ENCODE measurements at regions not wholly inside any gene's neighbourhood (a gene's known extent, or its start where the extent isn't known, plus 50 kb on each side); places are given as distances from the start of the nearest gene placed in this dataset.

DNA sequence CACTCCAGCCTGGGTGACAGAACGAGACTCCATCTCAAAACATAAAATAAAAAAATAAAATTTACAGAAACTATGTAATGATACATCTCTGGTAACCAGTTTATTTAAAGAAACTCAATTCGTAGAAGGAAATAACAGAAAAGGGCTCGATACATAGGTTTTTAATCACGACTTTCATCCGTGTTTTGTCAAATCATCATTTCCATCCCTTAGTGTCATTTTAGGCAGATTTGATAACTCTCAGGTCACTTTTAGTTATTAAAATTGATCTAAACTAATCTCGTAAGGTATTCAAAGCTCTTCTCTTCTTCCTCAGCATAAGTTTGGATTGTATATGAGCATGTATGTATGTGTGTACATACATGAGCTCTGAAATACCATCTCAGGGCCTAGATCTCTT, 59.3 kb upstream of the SPTBN1 start:
- no peak for DNase-seq (ENCODE audit: low spot score)
- Histone ChIP-seq H3K27ac (ENCODE audit: low read depth, low read length, poor library complexity, severe bottlenecking) (no peak overlapping the region), H3K4me3 (ENCODE audit: low read depth, low read length, poor library complexity, severe bottlenecking) (no peak overlapping the region), H3K9me3 (ENCODE audit: low read depth, low read length, poor library complexity, severe bottlenecking) (no peaks in the 10 kb centered on the region), H3K4me1 (ENCODE audit: insufficient read depth, low read length, poor library complexity, severe bottlenecking) (peaks cover 4% of the 10 kb centered on the region), H3K27me3 (replicated peaks; ENCODE audit: insufficient read depth, low read depth, low read length, poor library complexity) (no peaks in the 10 kb centered on the region), H3K36me3 (ENCODE audit: insufficient read depth, low read length, poor library complexity, severe bottlenecking) (no peaks in the 10 kb centered on the region)
- ChIA-PET CTCF (interaction anchor here (0.5 kb wide), 1 partner anchor 12 kb away, joined by 3 read pairs; no protein-coding TSS in a partner anchor), POLR2A (ENCODE audit: low non-redundant PET) (no interaction called here)
- intact Hi-C loops (cut with micrococcal nuclease; ENCODE audit: unreplicated experiment): no loop called here
- BruUV-seq (replicated peaks): no TSS peak
- TF ChIP-seq EZH2 (IDR thresholded peaks at IDR 0.05; ENCODE audit: borderline replicate concordance, low read depth, low read length, poor library complexity, severe bottlenecking) (no peak), CTCF (conservative IDR thresholded peaks at IDR 0.05; ENCODE audit: low read depth, low read length) (no peak)

DNA sequence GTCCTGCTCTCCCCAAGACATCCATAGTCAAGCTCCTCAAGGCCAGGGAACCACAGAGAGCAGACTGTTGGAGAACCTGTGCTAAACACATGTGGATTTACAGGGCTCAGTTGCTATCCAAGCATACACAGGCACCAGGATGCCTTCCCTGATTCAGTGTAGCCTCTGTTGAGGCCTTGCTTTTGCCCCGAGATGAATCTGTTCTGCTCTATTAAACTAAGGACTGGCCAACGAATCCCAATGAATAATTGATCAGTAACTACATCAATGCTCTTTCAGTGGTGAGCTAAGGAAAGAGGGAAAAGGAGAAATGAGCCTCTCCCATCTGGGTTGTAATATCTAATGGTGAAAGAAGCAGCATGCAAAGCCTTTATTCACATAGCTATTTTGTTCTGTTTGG, 58.7 kb upstream of the SPTBN1 start:
- H3K36me3 ChIP-seq (ENCODE audit: insufficient read depth, low read length, poor library complexity, severe bottlenecking): no peaks in the 10 kb centered on the region
- H3K27me3 ChIP-seq (replicated peaks; ENCODE audit: insufficient read depth, low read depth, low read length, poor library complexity): no peaks in the 10 kb centered on the region
- no TSS peak for BruUV-seq (replicated peaks)
- no peak for DNase-seq (ENCODE audit: low spot score)
- peaks cover 7% of the 10 kb centered on the region for H3K4me1 ChIP-seq (ENCODE audit: insufficient read depth, low read length, poor library complexity, severe bottlenecking)
- TF ChIP-seq CTCF (conservative IDR thresholded peaks at IDR 0.05; ENCODE audit: low read depth, low read length) (no peak), EZH2 (IDR thresholded peaks at IDR 0.05; ENCODE audit: borderline replicate concordance, low read depth, low read length, poor library complexity, severe bottlenecking) (no peak)
- POLR2A ChIA-PET (ENCODE audit: low non-redundant PET): no interaction called here
- no peak overlapping the region for H3K27ac ChIP-seq (ENCODE audit: low read depth, low read length, poor library complexity, severe bottlenecking)
- no peak overlapping the region for H3K4me3 ChIP-seq (ENCODE audit: low read depth, low read length, poor library complexity, severe bottlenecking)
- H3K9me3 ChIP-seq (ENCODE audit: low read depth, low read length, poor library complexity, severe bottlenecking): no peaks in the 10 kb centered on the region
- intact Hi-C loops (cut with micrococcal nuclease; ENCODE audit: unreplicated experiment): no loop called here
- CTCF ChIA-PET: no interaction called here

GRCh38 chr2:54401554-54401953, 54.6 kb upstream of the SPTBN1 start:
- no TSS peak for BruUV-seq (replicated peaks)
- no peak for DNase-seq (ENCODE audit: low spot score)
- intact Hi-C loops (cut with micrococcal nuclease; ENCODE audit: unreplicated experiment): no loop called here
- Histone ChIP-seq H3K36me3 (ENCODE audit: insufficient read depth, low read length, poor library complexity, severe bottlenecking) (no peaks in the 10 kb centered on the region), H3K4me3 (ENCODE audit: low read depth, low read length, poor library complexity, severe bottlenecking) (no peak overlapping the region), H3K27me3 (replicated peaks; ENCODE audit: insufficient read depth, low read depth, low read length, poor library complexity) (no peaks in the 10 kb centered on the region), H3K4me1 (ENCODE audit: insufficient read depth, low read length, poor library complexity, severe bottlenecking) (peaks cover 31% of the 10 kb centered on the region), H3K27ac (ENCODE audit: low read depth, low read length, poor library complexity, severe bottlenecking) (no peak overlapping the region), H3K9me3 (ENCODE audit: low read depth, low read length, poor library complexity, severe bottlenecking) (no peaks in the 10 kb centered on the region)
- POLR2A ChIA-PET (ENCODE audit: low non-redundant PET): no interaction called here
- CTCF ChIA-PET: no interaction called here
- TF ChIP-seq CTCF (conservative IDR thresholded peaks at IDR 0.05; ENCODE audit: low read depth, low read length) (no peak), EZH2 (IDR thresholded peaks at IDR 0.05; ENCODE audit: borderline replicate concordance, low read depth, low read length, poor library complexity, severe bottlenecking) (no peak)
